ENCODE measurements at regions not wholly inside any gene's neighbourhood (a gene's known extent, or its start where the extent isn't known, plus 50 kb on each side); places are given as distances from the start of the nearest gene placed in this dataset.

- TF ChIP-seq POLR2AphosphoS5 (IDR thresholded peaks at IDR 0.05) (no peak), POLR2A (IDR thresholded peaks at IDR 0.05; ENCODE audit: low read depth) (no peak), CTCF (IDR thresholded peaks at IDR 0.05) (no peak)
Measured at GRCh38 chr1:55935236-55935635, 644.1 kb downstream of the PLPP3 start.
